H1 (cell line): ENCODE measurements at regions not wholly inside any gene's neighbourhood (a gene's known extent, or its start where the extent isn't known, plus 50 kb on each side); places are given as distances from the start of the nearest gene placed in this dataset.

Experiments
- CHD7 ChIP-seq: fragments of 300-600 bp; sonication (generic); IDR thresholded peaks from 2 replicates; pipeline ENCODE4 v1.7.1; 2012; ENCODE audit warnings: low read length, moderate library complexity, mild to moderate bottlenecking, inconsistent platforms; ENCODE audit not compliant: insufficient replicate concordance

- TF ChIP-seq CHD7: no peak
Measured at GRCh38 chr5:159509002-159509660, 178.8 kb upstream of the IL12B start (continued).
